Ureter (tissue), 1 donor: ENCODE measurements at regions not wholly inside any gene's neighbourhood (a gene's known extent, or its start where the extent isn't known, plus 50 kb on each side); places are given as distances from the start of the nearest gene placed in this dataset.

Experiments used
- DNase-seq: peaks from one replicate; pipeline ENCODE4 v3.0.0-alpha.2; 2020; ENCODE audit warnings: low spot score
- donor health status: DM: yes; HTN: yes; CAD: no.

- no peak for DNase-seq
Observed at GRCh38 chr17:69764146-69764545, 310.9 kb upstream of the KCNJ16 start.

- no peak for DNase-seq
Observed at GRCh38 chr17:69769050-69769449, 306.0 kb upstream of the KCNJ16 start.

- no peak for DNase-seq
Observed at GRCh38 chr17:69773081-69773480, 301.9 kb upstream of the KCNJ16 start.

GRCh38 chr17:69779378-69780214 is 295.4 kb upstream of the KCNJ16 start:
- DNase-seq: no peak

- no peak for DNase-seq
Observed at GRCh38 chr17:69783865-69784264, 291.2 kb upstream of the KCNJ16 start.

- DNase-seq: no peak
Observed at GRCh38 chr17:69788957-69789356, 286.1 kb upstream of the KCNJ16 start.

- no peak for DNase-seq
Observed at GRCh38 chr17:69796078-69796477, 278.9 kb upstream of the KCNJ16 start.

GRCh38 chr17:69800870-69801269 is 274.2 kb upstream of the KCNJ16 start:
- DNase-seq: no peak

- no peak for DNase-seq
Observed at GRCh38 chr17:69801368-69801767, 273.7 kb upstream of the KCNJ16 start.

- no peak for DNase-seq
Observed at GRCh38 chr17:69802045-69802740, 272.8 kb upstream of the KCNJ16 start.

GRCh38 chr17:69809331-69809730 is 265.7 kb upstream of the KCNJ16 start:
- DNase-seq: no peak

GRCh38 chr17:69810326-69810965 is 264.6 kb upstream of the KCNJ16 start:
- no peak for DNase-seq

GRCh38 chr17:69812240-69812837 is 262.7 kb upstream of the KCNJ16 start:
- no peak for DNase-seq

- DNase-seq: no peak
Observed at GRCh38 chr17:69814031-69814430, 261.0 kb upstream of the KCNJ16 start.

- DNase-seq: no peak
Observed at GRCh38 chr17:69815406-69815805, 259.6 kb upstream of the KCNJ16 start.

- DNase-seq: no peak
Observed at GRCh38 chr17:69818467-69818866, 256.6 kb upstream of the KCNJ16 start.

- no peak for DNase-seq
Observed at GRCh38 chr17:69819316-69820087, 255.5 kb upstream of the KCNJ16 start.

GRCh38 chr17:69820876-69821473 is 254.1 kb upstream of the KCNJ16 start:
- no peak for DNase-seq

- no peak for DNase-seq
Observed at GRCh38 chr17:69822314-69822875, 252.6 kb upstream of the KCNJ16 start.

- DNase-seq: no peak
Observed at GRCh38 chr17:69828087-69828486, 246.9 kb upstream of the KCNJ16 start.

GRCh38 chr17:69834494-69834893 is 240.5 kb upstream of the KCNJ16 start:
- DNase-seq: no peak
